Activated CD8-positive, alpha-beta T cell treated with anti-CD3 and anti-CD28 coated beads for 36 hours (primary cell): ENCODE measurements at regions not wholly inside any gene's neighbourhood (a gene's known extent, or its start where the extent isn't known, plus 50 kb on each side); places are given as distances from the start of the nearest gene placed in this dataset.

Experiments used
- ATAC-seq: fragments of 200-7000 bp; cut with Tn5 transposase; one replicate; pipeline ENCODE4 v1.10.0; 2021; ENCODE audit warnings: mild to moderate bottlenecking, moderate library complexity
- CTCF ChIA-PET: fragments of 350-600 bp; sonication (Branson Sonifier 250); formaldehyde crosslinking; loops from one replicate; lab custom pipeline; 2021; ENCODE audit warnings: antibody characterized with exemption; lab: Charles Lee
- POLR2A ChIA-PET: fragments of 350-600 bp; sonication (Branson Sonifier 250); formaldehyde crosslinking; loops from one replicate; lab custom pipeline; 2021; ENCODE audit warnings: antibody characterized with exemption; lab: Charles Lee
- DNase-seq: peaks from one replicate; pipeline ENCODE4 v3.0.0-alpha.2; 2020
- H3K27ac Mint-ChIP-seq: one replicate; pipeline ENCODE4 v1.8.0; 2021; ENCODE audit warnings: mild to moderate bottlenecking, mixed read lengths
- H3K27me3 Mint-ChIP-seq: one replicate; pipeline ENCODE4 v1.8.0; 2021; ENCODE audit warnings: mixed read lengths
- H3K36me3 Mint-ChIP-seq: one replicate; pipeline ENCODE4 v1.8.0; 2021; ENCODE audit warnings: low read depth, mixed read lengths
- H3K4me1 Mint-ChIP-seq: one replicate; pipeline ENCODE4 v1.8.0; 2021; ENCODE audit warnings: low read depth, mixed read lengths
- H3K4me3 Mint-ChIP-seq: one replicate; pipeline ENCODE4 v1.8.0; 2021; ENCODE audit warnings: mild to moderate bottlenecking, moderate library complexity, mixed read lengths
- H3K9me3 Mint-ChIP-seq: one replicate; pipeline ENCODE4 v1.8.0; 2021; ENCODE audit warnings: mixed read lengths
- CTCF ChIP-seq: fragments of 200-600 bp; IDR thresholded peaks from one replicate; pipeline ENCODE4 v1.8.0; 2022; ENCODE audit warnings: antibody characterized with exemption, mild to moderate bottlenecking
- intact Hi-C: fragments of 100-400 bp; cut with micrococcal nuclease; formaldehyde crosslinking; loops from one replicate; pipeline ENCODE4 v1.10.0; 2022

GRCh38 chr16:79543219-79543618 lies 57.3 kb downstream of the MAF start:
- peaks cover 4% of the 10 kb centered on the region for H3K27me3 Mint-ChIP-seq
- no peaks in the 10 kb centered on the region for H3K9me3 Mint-ChIP-seq
- no peak for TF ChIP-seq CTCF
- H3K4me1 Mint-ChIP-seq = no peaks in the 10 kb centered on the region
- ATAC-seq (no peak), DNase-seq (no peak)
- CTCF ChIA-PET = no interaction called here
- no peak overlapping the region for H3K4me3 Mint-ChIP-seq
- H3K27ac Mint-ChIP-seq = no peak overlapping the region
- POLR2A ChIA-PET = no interaction called here
- intact Hi-C loops = no loop called here
- H3K36me3 Mint-ChIP-seq = no peaks in the 10 kb centered on the region

GRCh38 chr16:79542237-79542774 lies 58.2 kb downstream of the MAF start:
- Mint-ChIP-seq H3K4me1 (no peaks in the 10 kb centered on the region), H3K4me3 (no peak overlapping the region), H3K9me3 (no peaks in the 10 kb centered on the region), H3K36me3 (no peaks in the 10 kb centered on the region), H3K27me3 (peaks cover 4% of the 10 kb centered on the region), H3K27ac (no peak overlapping the region)
- POLR2A ChIA-PET = no interaction called here
- intact Hi-C loops = no loop called here
- ATAC-seq = no peak
- DNase-seq = no peak
- CTCF ChIA-PET = no interaction called here
- TF ChIP-seq CTCF = no peak

DNA sequence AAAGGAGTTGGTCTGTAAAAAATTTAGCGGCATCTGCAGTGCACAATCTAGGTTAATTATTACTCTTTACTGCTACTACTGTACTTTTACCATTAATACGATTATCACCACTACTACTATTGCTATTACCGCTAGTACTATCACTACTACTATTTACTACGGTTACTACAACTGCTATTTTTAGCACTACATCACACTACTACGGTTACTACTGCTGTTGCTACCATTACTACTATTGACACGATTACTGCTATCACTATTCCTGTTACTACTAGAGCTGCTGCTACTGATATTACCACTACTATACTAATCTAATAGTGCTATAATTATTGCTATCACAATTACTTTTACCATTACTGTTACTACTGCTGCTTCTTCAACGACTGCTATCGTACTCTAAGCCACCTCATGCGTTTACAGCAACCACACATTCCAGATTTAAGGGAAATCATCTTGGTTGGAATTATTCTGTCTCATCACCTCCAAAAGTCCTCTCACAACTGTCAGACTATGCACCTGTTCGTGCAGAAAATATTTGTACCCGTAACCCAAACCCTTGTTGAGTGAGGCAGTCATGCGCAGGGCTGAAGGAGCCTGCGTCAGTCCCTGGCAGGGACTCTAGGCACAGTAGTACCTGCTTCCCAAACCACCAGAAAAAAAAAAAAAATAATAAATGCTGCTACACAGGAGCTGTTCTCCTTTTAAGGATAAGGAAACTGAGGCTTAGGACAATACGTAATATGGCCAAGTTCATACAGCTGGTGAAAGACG lies 59.5 kb downstream of the MAF start:
- no peaks in the 10 kb centered on the region for H3K4me1 Mint-ChIP-seq
- no peak for ATAC-seq
- no peak for TF ChIP-seq CTCF
- POLR2A ChIA-PET = no interaction called here
- intact Hi-C loops = no loop called here
- H3K36me3 Mint-ChIP-seq = no peaks in the 10 kb centered on the region
- no peak for DNase-seq
- H3K4me3 Mint-ChIP-seq = no peak overlapping the region
- H3K27ac Mint-ChIP-seq = no peak overlapping the region
- H3K27me3 Mint-ChIP-seq = peaks cover 1% of the 10 kb centered on the region
- H3K9me3 Mint-ChIP-seq = no peaks in the 10 kb centered on the region
- CTCF ChIA-PET = no interaction called here

DNA sequence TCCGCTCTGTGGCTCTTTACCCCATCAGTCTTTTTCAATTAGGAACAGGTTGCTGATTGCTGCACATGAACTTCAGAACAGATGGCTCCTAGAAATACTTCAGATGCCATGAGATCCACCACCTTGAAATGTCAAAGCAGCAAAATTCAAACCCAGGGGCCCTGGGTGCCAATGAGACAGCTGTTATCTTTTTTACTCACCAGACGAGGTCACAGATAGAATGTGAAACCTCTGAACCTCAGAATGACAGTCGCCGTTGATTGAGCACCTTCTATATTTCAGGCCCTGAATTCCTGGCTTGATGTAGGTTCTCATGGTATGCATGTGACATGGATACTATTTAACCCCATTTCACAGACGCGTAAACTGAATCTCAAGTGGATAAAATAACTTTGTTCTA lies 63.0 kb downstream of the MAF start:
- peaks cover 6% of the 10 kb centered on the region for H3K27me3 Mint-ChIP-seq
- no peak overlapping the region for H3K27ac Mint-ChIP-seq
- no peaks in the 10 kb centered on the region for H3K9me3 Mint-ChIP-seq
- no peaks in the 10 kb centered on the region for H3K36me3 Mint-ChIP-seq
- CTCF ChIA-PET = no interaction called here
- H3K4me3 Mint-ChIP-seq = no peak overlapping the region
- no peaks in the 10 kb centered on the region for H3K4me1 Mint-ChIP-seq
- DNase-seq (no peak), ATAC-seq (no peak)
- intact Hi-C loops = no loop called here
- POLR2A ChIA-PET = no interaction called here
- no peak for TF ChIP-seq CTCF

GRCh38 chr16:79536958-79537357 lies 63.6 kb downstream of the MAF start:
- CTCF ChIA-PET = no interaction called here

More at GRCh38 chr16:79536958-79537357, 63.6 kb downstream of the MAF start:
- POLR2A ChIA-PET = no interaction called here
- no peaks in the 10 kb centered on the region for H3K4me1 Mint-ChIP-seq
- H3K4me3 Mint-ChIP-seq = no peak overlapping the region
- no peak for DNase-seq
- no peaks in the 10 kb centered on the region for H3K36me3 Mint-ChIP-seq
- no peak for ATAC-seq
- no peak overlapping the region for H3K27ac Mint-ChIP-seq
- peaks cover 6% of the 10 kb centered on the region for H3K27me3 Mint-ChIP-seq
- intact Hi-C loops = no loop called here
- TF ChIP-seq CTCF = no peak
- H3K9me3 Mint-ChIP-seq = no peaks in the 10 kb centered on the region
